H9 (cell line): ENCODE measurements at regions not wholly inside any gene's neighbourhood (a gene's known extent, or its start where the extent isn't known, plus 50 kb on each side); places are given as distances from the start of the nearest gene placed in this dataset.

Experiments used
- DNase-seq: peaks from one replicate; pipeline ENCODE4 v3.0.0-alpha.2; 2017
- H2AFZ ChIP-seq: one replicate; pipeline ENCODE4 v1.6.1; 2013; ENCODE audit warnings: mild to moderate bottlenecking, low read length, control low read depth, moderate library complexity
- H2AK5ac ChIP-seq: 2 replicates; pipeline ENCODE4 v1.6.1; 2013; ENCODE audit warnings: low read length, control low read depth, mixed read lengths; ENCODE audit not compliant: insufficient read length
- H2BK120ac ChIP-seq: one replicate; pipeline ENCODE4 v1.6.1; 2013; ENCODE audit warnings: low read depth, mild to moderate bottlenecking, low read length, control low read depth, inconsistent platforms; ENCODE audit not compliant: poor library complexity, severe bottlenecking
- H2BK12ac ChIP-seq: 2 replicates; pipeline ENCODE4 v1.6.1; 2013; ENCODE audit warnings: low read length, control low read depth, mixed read lengths, low read depth; ENCODE audit not compliant: insufficient read length
- H2BK15ac ChIP-seq: 2 replicates; pipeline ENCODE4 v1.6.1; 2013; ENCODE audit warnings: low read depth, low read length, control low read depth
- H2BK20ac ChIP-seq: one replicate; pipeline ENCODE4 v1.6.1; 2013; ENCODE audit warnings: low read depth, mild to moderate bottlenecking, low read length, control low read depth, inconsistent platforms; ENCODE audit not compliant: poor library complexity, severe bottlenecking
- H2BK5ac ChIP-seq: 2 replicates; pipeline ENCODE4 v1.6.1; 2013; ENCODE audit warnings: low read length, control low read depth, mixed read lengths; ENCODE audit not compliant: insufficient read length
- H3K14ac ChIP-seq: 2 replicates; pipeline ENCODE4 v1.6.1; 2013; ENCODE audit warnings: low read length, control low read depth; ENCODE audit not compliant: insufficient read depth
- H3K18ac ChIP-seq: 2 replicates; pipeline ENCODE4 v1.6.1; 2013; ENCODE audit warnings: low read depth, mild to moderate bottlenecking, mixed read lengths, low read length, control low read depth; ENCODE audit not compliant: insufficient read length
- H3K23ac ChIP-seq: 2 replicates; pipeline ENCODE4 v1.6.1; 2013; ENCODE audit warnings: low read length, control low read depth, mixed read lengths, low read depth; ENCODE audit not compliant: insufficient read length
- H3K23me2 ChIP-seq: 2 replicates; pipeline ENCODE4 v1.6.1; 2013; ENCODE audit warnings: low read depth, mild to moderate bottlenecking, mixed read lengths, low read length, control low read depth; ENCODE audit not compliant: insufficient read length, poor library complexity, severe bottlenecking
- H3K27ac ChIP-seq: 2 replicates; pipeline ENCODE4 v1.5.1; 2013; ENCODE audit warnings: low read length, control low read depth, mixed read lengths, low read depth; ENCODE audit not compliant: insufficient read length
- H3K27me3 ChIP-seq: 2 replicates; pipeline ENCODE4 v1.6.1; 2013; ENCODE audit warnings: low read length, control low read depth, inconsistent platforms; ENCODE audit not compliant: insufficient read depth
- H3K4ac ChIP-seq: 2 replicates; pipeline ENCODE4 v1.6.1; 2013; ENCODE audit warnings: low read depth, mild to moderate bottlenecking, control low read depth, inconsistent platforms, low read length, moderate library complexity
- H3K4me1 ChIP-seq: 2 replicates; pipeline ENCODE4 v1.6.1; 2013; ENCODE audit warnings: low read length, control low read depth, inconsistent platforms; ENCODE audit not compliant: insufficient read depth
- H3K4me2 ChIP-seq: 2 replicates; pipeline ENCODE4 v1.6.1; 2013; ENCODE audit warnings: low read length, control low read depth, mixed read lengths; ENCODE audit not compliant: insufficient read length, insufficient read depth
- H3K56ac ChIP-seq: 2 replicates; pipeline ENCODE4 v1.6.1; 2013; ENCODE audit warnings: low read depth, mild to moderate bottlenecking, mixed read lengths, low read length, control low read depth; ENCODE audit not compliant: insufficient read length
- H3K79me1 ChIP-seq: 2 replicates; pipeline ENCODE4 v1.6.1; 2013; ENCODE audit warnings: low read depth, mild to moderate bottlenecking, moderate library complexity, low read length, control low read depth, inconsistent platforms; ENCODE audit not compliant: insufficient read depth, poor library complexity, severe bottlenecking
- H3K79me2 ChIP-seq: 2 replicates; pipeline ENCODE4 v1.6.1; 2013; ENCODE audit warnings: low read length, control low read depth, inconsistent platforms; ENCODE audit not compliant: insufficient read depth
- H3K9ac ChIP-seq: 2 replicates; pipeline ENCODE4 v1.6.1; 2013; ENCODE audit warnings: low read length, control low read depth, mixed read lengths; ENCODE audit not compliant: insufficient read length; ENCODE audit errors: extremely low read depth
- H3K9me3 ChIP-seq: one replicate; pipeline ENCODE4 v1.6.1; 2013; ENCODE audit warnings: low read depth, low read length, inconsistent platforms; ENCODE audit not compliant: control insufficient read depth
- H3T11ph ChIP-seq: one replicate; pipeline ENCODE4 v1.6.1; 2013; ENCODE audit warnings: mild to moderate bottlenecking, low read length, control low read depth, inconsistent platforms
- H4K20me1 ChIP-seq: one replicate; pipeline ENCODE4 v1.6.1; 2013; ENCODE audit not compliant: control insufficient read depth, insufficient read length, insufficient read depth
- H4K5ac ChIP-seq: 2 replicates; pipeline ENCODE4 v1.6.1; 2013; ENCODE audit warnings: low read depth, mild to moderate bottlenecking, mixed read lengths, low read length, control low read depth; ENCODE audit not compliant: insufficient read length
- H4K8ac ChIP-seq: replicated peaks from 2 replicates; pipeline ENCODE4 v1.6.1; 2013; ENCODE audit warnings: low read length, control low read depth, mixed read lengths, low read depth; ENCODE audit not compliant: insufficient read length
- H4K91ac ChIP-seq: 2 replicates; pipeline ENCODE4 v1.6.1; 2013; ENCODE audit warnings: low read depth, mild to moderate bottlenecking, moderate library complexity, mixed read lengths, low read length, control low read depth; ENCODE audit not compliant: insufficient read length
- H3K27ac Mint-ChIP-seq, 3 experiments: 2 replicates in 2 of 3; 3 replicates in 1 of 3; pipeline ENCODE4 v1.8.0; 2020 to 2021; ENCODE audit warnings: mixed read lengths in 3 of 3, mild to moderate bottlenecking in 1 of 3, moderate library complexity in 1 of 3
- H3K27me3 Mint-ChIP-seq: 2 replicates; pipeline ENCODE4 v1.8.0; 2021; ENCODE audit warnings: low read depth, mild to moderate bottlenecking, moderate library complexity, mixed read lengths
- H3K36me3 Mint-ChIP-seq, 3 experiments: 2 replicates in 2 of 3; 3 replicates in 1 of 3; pipeline ENCODE4 v1.8.0; 2020 to 2021; ENCODE audit warnings: low read depth in 3 of 3, mixed read lengths in 3 of 3; ENCODE audit not compliant: insufficient read depth in 1 of 3
- H3K4me1 Mint-ChIP-seq, 2 experiments: 2 replicates each; pipeline ENCODE4 v1.8.0; 2020; ENCODE audit warnings: mixed read lengths in 2 of 2
- H3K4me3 Mint-ChIP-seq, 2 experiments: 2 replicates in 1 of 2; 3 replicates in 1 of 2; pipeline ENCODE4 v1.8.0; 2020 to 2021; ENCODE audit warnings: mild to moderate bottlenecking in 2 of 2, mixed read lengths in 2 of 2, moderate library complexity in 1 of 2
- H3K9me3 Mint-ChIP-seq, 2 experiments: 2 replicates in 1 of 2; 3 replicates in 1 of 2; pipeline ENCODE4 v1.8.0; 2020; ENCODE audit warnings: mild to moderate bottlenecking in 2 of 2, mixed read lengths in 2 of 2, moderate library complexity in 1 of 2
- CTCF ChIP-seq: fragments of 200-600 bp; sonication (generic); conservative IDR thresholded peaks from 3 replicates; pipeline ENCODE4 v1.8.0; 2021; ENCODE audit warnings: antibody characterized with exemption, mild to moderate bottlenecking
- WGBS: extraction: QIAGEN DNeasy Blood & Tissue Kit; methylation state at CpG from one replicate; pipeline ENCODE4 v1.1.7; 2013; ENCODE audit warnings: missing lambda C conversion rate, low lambda C conversion rate, mixed read lengths; ENCODE audit not compliant: insufficient read length; ENCODE audit errors: extremely low coverage; 5-methylcytosine and 5-hydroxymethylcytosine counted together

- Mint-ChIP-seq H3K4me3 (no peak overlapping the region), H3K36me3 (no peaks in the 10 kb centered on the region), H3K27me3 (no peaks in the 10 kb centered on the region; the same call in 1 of the 2 replicates), H3K4me1 (peaks cover 6 to 11% of the 10 kb centered on the region in 2 experiments), H3K27ac (peak overlapping the region in 2 of 3 experiments; percentile 44 to 47; a peak in 3 of 7 replicates), H3K9me3 (no peaks in the 10 kb centered on the region)
- Histone ChIP-seq H3T11ph (no peak overlapping the region), H3K9me3 (no peaks in the 10 kb centered on the region), H3K4ac (no peak overlapping the region), H2BK12ac (no peak overlapping the region), H4K5ac (no peak overlapping the region), H3K4me2 (no peak overlapping the region), H2BK20ac (no peak overlapping the region), H2AFZ (no peak overlapping the region), H3K23ac (no peak overlapping the region), H3K18ac (no peak overlapping the region), H2BK15ac (no peak overlapping the region), H3K27me3 (no peaks in the 10 kb centered on the region), H3K23me2 (no peaks in the 10 kb centered on the region), H4K20me1 (no peaks in the 10 kb centered on the region), H3K9ac (no peak overlapping the region), H3K4me1 (no peaks in the 10 kb centered on the region), H4K91ac (no peak overlapping the region), H3K27ac (no peak overlapping the region), H3K56ac (no peak overlapping the region), H3K14ac (no peak overlapping the region), H4K8ac (no peak overlapping the region), H3K79me1 (no peaks in the 10 kb centered on the region), H2BK120ac (no peak overlapping the region), H3K79me2 (no peaks in the 10 kb centered on the region), H2BK5ac (no peak overlapping the region), H2AK5ac (no peak overlapping the region)
- no peak for TF ChIP-seq CTCF
- DNase-seq = no peak
- WGBS = no CpG with 5 or more reads among the region's 20 CpGs
These were observed 52.8 kb upstream of the HAAO start for GRCh38 chr2:42844901-42845821.
